ENCODE measurements at regions not wholly inside any gene's neighbourhood (a gene's known extent, or its start where the extent isn't known, plus 50 kb on each side); places are given as distances from the start of the nearest gene placed in this dataset.
A peak's percentile ranks its signal among the peaks of the same experiment; 100 is the strongest.
"Not testable (repeated sequence)": the region's sequence is repeated elsewhere in the genome, so short reads cannot be mapped to it uniquely, and the experiment has no call there.

- not testable (repeated sequence) for H3K9me3 Mint-ChIP-seq; H3K27ac Mint-ChIP-seq; H3K4me1 Mint-ChIP-seq (ENCODE audit: low read depth in 2 of 2); H3K36me3 Mint-ChIP-seq; H3K27me3 Mint-ChIP-seq; H3K4me3 Mint-ChIP-seq; ATAC-seq; DNase-seq (ENCODE audit: low spot score)
These were observed 449.9 kb downstream of the CNTNAP3B start for GRCh38 chr9:41679312-41679711.

- DNase-seq (ENCODE audit: low spot score); H3K36me3 Mint-ChIP-seq; H3K27me3 Mint-ChIP-seq; H3K4me3 Mint-ChIP-seq; ATAC-seq; H3K9me3 Mint-ChIP-seq; H3K4me1 Mint-ChIP-seq (ENCODE audit: low read depth in 2 of 2); H3K27ac Mint-ChIP-seq: not testable (repeated sequence)
These were observed 465.7 kb downstream of the CNTNAP3B start for GRCh38 chr9:41663497-41664036.

GRCh38 chr9:41658706-41659105 lies 469.6 kb upstream of the ZNG1F start:
- H3K27me3 Mint-ChIP-seq; H3K9me3 Mint-ChIP-seq; H3K36me3 Mint-ChIP-seq; DNase-seq (ENCODE audit: low spot score); H3K4me3 Mint-ChIP-seq; H3K27ac Mint-ChIP-seq; ATAC-seq: not testable (repeated sequence)
- peaks cover 0 to 17% of the 10 kb centered on the region in 2 donors for H3K4me1 Mint-ChIP-seq (ENCODE audit: low read depth in 2 of 2)

GRCh38 chr9:41658116-41658515 lies 469.0 kb upstream of the ZNG1F start:
- H3K27me3 Mint-ChIP-seq; DNase-seq (ENCODE audit: low spot score); H3K4me3 Mint-ChIP-seq; H3K9me3 Mint-ChIP-seq; ATAC-seq; H3K27ac Mint-ChIP-seq; H3K36me3 Mint-ChIP-seq: not testable (repeated sequence)
- peaks cover 0 to 19% of the 10 kb centered on the region in 2 donors for H3K4me1 Mint-ChIP-seq (ENCODE audit: low read depth in 2 of 2)

GRCh38 chr9:41657141-41657540 lies 468.0 kb upstream of the ZNG1F start:
- not testable (repeated sequence) for H3K27me3 Mint-ChIP-seq; H3K4me3 Mint-ChIP-seq; DNase-seq (ENCODE audit: low spot score); H3K36me3 Mint-ChIP-seq; H3K27ac Mint-ChIP-seq; H3K9me3 Mint-ChIP-seq; ATAC-seq
- H3K4me1 Mint-ChIP-seq (ENCODE audit: low read depth in 2 of 2): peaks cover 0 to 19% of the 10 kb centered on the region in 2 donors

- not testable (repeated sequence) for DNase-seq (ENCODE audit: low spot score); H3K27me3 Mint-ChIP-seq; H3K4me3 Mint-ChIP-seq; ATAC-seq; H3K36me3 Mint-ChIP-seq; H3K9me3 Mint-ChIP-seq; H3K27ac Mint-ChIP-seq
- peaks cover 0 to 19% of the 10 kb centered on the region in 2 donors for H3K4me1 Mint-ChIP-seq (ENCODE audit: low read depth in 2 of 2)
These were observed 466.0 kb upstream of the ZNG1F start for GRCh38 chr9:41655071-41655554.

- not testable (repeated sequence) for H3K36me3 Mint-ChIP-seq; H3K27me3 Mint-ChIP-seq; DNase-seq (ENCODE audit: low spot score); H3K9me3 Mint-ChIP-seq; H3K4me3 Mint-ChIP-seq; ATAC-seq; H3K27ac Mint-ChIP-seq
- peaks cover 0 to 19% of the 10 kb centered on the region in 2 donors for H3K4me1 Mint-ChIP-seq (ENCODE audit: low read depth in 2 of 2)
These were observed 465.2 kb upstream of the ZNG1F start for GRCh38 chr9:41654349-41654748.

- not testable (repeated sequence) for H3K4me3 Mint-ChIP-seq; H3K36me3 Mint-ChIP-seq; H3K27me3 Mint-ChIP-seq; DNase-seq (ENCODE audit: low spot score); H3K27ac Mint-ChIP-seq; ATAC-seq; H3K9me3 Mint-ChIP-seq
- H3K4me1 Mint-ChIP-seq (ENCODE audit: low read depth in 2 of 2): peaks cover 0 to 16% of the 10 kb centered on the region in 2 donors
These were observed 464.6 kb upstream of the ZNG1F start for GRCh38 chr9:41653560-41654340.

GRCh38 chr9:41652800-41653199 lies 463.7 kb upstream of the ZNG1F start:
- not testable (repeated sequence) for H3K36me3 Mint-ChIP-seq; H3K9me3 Mint-ChIP-seq; H3K4me3 Mint-ChIP-seq; ATAC-seq; H3K27ac Mint-ChIP-seq; H3K27me3 Mint-ChIP-seq; DNase-seq (ENCODE audit: low spot score)
- peaks cover 0 to 15% of the 10 kb centered on the region in 2 donors for H3K4me1 Mint-ChIP-seq (ENCODE audit: low read depth in 2 of 2)

GRCh38 chr9:41652100-41652713 lies 463.1 kb upstream of the ZNG1F start:
- H3K27me3 Mint-ChIP-seq; H3K27ac Mint-ChIP-seq; H3K36me3 Mint-ChIP-seq; ATAC-seq; H3K4me3 Mint-ChIP-seq; DNase-seq (ENCODE audit: low spot score); H3K9me3 Mint-ChIP-seq: not testable (repeated sequence)
- H3K4me1 Mint-ChIP-seq (ENCODE audit: low read depth in 2 of 2): peaks cover 0 to 15% of the 10 kb centered on the region in 2 donors

GRCh38 chr9:41650086-41650485 lies 461.0 kb upstream of the ZNG1F start:
- not testable (repeated sequence) for DNase-seq (ENCODE audit: low spot score); H3K27ac Mint-ChIP-seq; H3K36me3 Mint-ChIP-seq; H3K9me3 Mint-ChIP-seq; H3K27me3 Mint-ChIP-seq; H3K4me3 Mint-ChIP-seq; ATAC-seq
- H3K4me1 Mint-ChIP-seq (ENCODE audit: low read depth in 2 of 2): peaks cover 0 to 12% of the 10 kb centered on the region in 2 donors

GRCh38 chr9:41648564-41648963 lies 459.4 kb upstream of the ZNG1F start:
- not testable (repeated sequence) for H3K27ac Mint-ChIP-seq; H3K9me3 Mint-ChIP-seq; H3K4me3 Mint-ChIP-seq; H3K36me3 Mint-ChIP-seq; DNase-seq (ENCODE audit: low spot score); H3K4me1 Mint-ChIP-seq (ENCODE audit: low read depth in 2 of 2); ATAC-seq; H3K27me3 Mint-ChIP-seq

- ATAC-seq; H3K36me3 Mint-ChIP-seq; H3K4me1 Mint-ChIP-seq (ENCODE audit: low read depth in 2 of 2); DNase-seq (ENCODE audit: low spot score); H3K27ac Mint-ChIP-seq; H3K9me3 Mint-ChIP-seq; H3K4me3 Mint-ChIP-seq; H3K27me3 Mint-ChIP-seq: not testable (repeated sequence)
These were observed 457.1 kb upstream of the ZNG1F start for GRCh38 chr9:41646246-41646645.

- not testable (repeated sequence) for H3K27ac Mint-ChIP-seq
These were observed 454.6 kb upstream of the ZNG1F start for GRCh38 chr9:41643571-41644279.

More at GRCh38 chr9:41643571-41644279, 454.6 kb upstream of the ZNG1F start:
- DNase-seq (ENCODE audit: low spot score) (peak; percentile 73), ATAC-seq (peak in 1 of 2 donors; percentile 94)
- H3K9me3 Mint-ChIP-seq; H3K4me1 Mint-ChIP-seq (ENCODE audit: low read depth in 2 of 2); H3K27me3 Mint-ChIP-seq; H3K36me3 Mint-ChIP-seq: not testable (repeated sequence)
- H3K4me3 Mint-ChIP-seq: peak overlapping the region; percentile 67
